Epithelial cell of proximal tubule (primary cell): ENCODE measurements at regions not wholly inside any gene's neighbourhood (a gene's known extent, or its start where the extent isn't known, plus 50 kb on each side); places are given as distances from the start of the nearest gene placed in this dataset.

Source experiments
- DNase-seq: peaks from one replicate; pipeline ENCODE4 v3.0.0-alpha.2; 2011; ENCODE audit warnings: low read depth
- H3K4me3 ChIP-seq: 2 replicates; pipeline ENCODE4 v1.5.1; 2011; ENCODE audit warnings: low read depth, mild to moderate bottlenecking, low read length
- CTCF ChIP-seq: conservative IDR thresholded peaks from 2 replicates; pipeline ENCODE4 v1.5.1; 2012; ENCODE audit warnings: low read depth, mild to moderate bottlenecking, low read length

GRCh38 chr1:14238472-14239307, 359.8 kb upstream of the KAZN start:
- DNase-seq, result no peak
- no peak for TF ChIP-seq CTCF
- no peak overlapping the region for H3K4me3 ChIP-seq

GRCh38 chr1:14240265-14240664, 358.2 kb upstream of the KAZN start:
- no peak for DNase-seq
- TF ChIP-seq CTCF, result no peak
- no peak overlapping the region for H3K4me3 ChIP-seq

- no peak overlapping the region for H3K4me3 ChIP-seq
- no peak for DNase-seq
- TF ChIP-seq CTCF, result no peak
These were observed 356.4 kb upstream of the KAZN start for GRCh38 chr1:14242123-14242522.

- DNase-seq, result no peak
These were observed 355.6 kb upstream of the KAZN start for GRCh38 chr1:14242870-14243269.

GRCh38 chr1:14245954-14246353, 352.5 kb upstream of the KAZN start:
- H3K4me3 ChIP-seq, result no peak overlapping the region
- DNase-seq, result no peak
- no peak for TF ChIP-seq CTCF

More at GRCh38 chr1:14242870-14243269, 355.6 kb upstream of the KAZN start:
- no peak overlapping the region for H3K4me3 ChIP-seq
- TF ChIP-seq CTCF, result no peak

- no peak overlapping the region for H3K4me3 ChIP-seq
- TF ChIP-seq CTCF, result no peak
- no peak for DNase-seq
These were observed 352.0 kb upstream of the KAZN start for GRCh38 chr1:14246471-14246870.

GRCh38 chr1:14247666-14248065, 350.8 kb upstream of the KAZN start:
- TF ChIP-seq CTCF, result no peak
- no peak for DNase-seq

More at GRCh38 chr1:14247666-14248065, 350.8 kb upstream of the KAZN start:
- H3K4me3 ChIP-seq, result no peak overlapping the region
